EL (cell line): ENCODE measurements at regions not wholly inside any gene's neighbourhood (a gene's known extent, or its start where the extent isn't known, plus 50 kb on each side); places are given as distances from the start of the nearest gene placed in this dataset.
"Not testable (repeated sequence)": the region's sequence is repeated elsewhere in the genome, so short reads cannot be mapped to it uniquely, and the experiment has no call there.

ENCODE experiments used
- DNase-seq: peaks from one replicate; pipeline ENCODE4 v3.0.0-alpha.2; 2016

DNA sequence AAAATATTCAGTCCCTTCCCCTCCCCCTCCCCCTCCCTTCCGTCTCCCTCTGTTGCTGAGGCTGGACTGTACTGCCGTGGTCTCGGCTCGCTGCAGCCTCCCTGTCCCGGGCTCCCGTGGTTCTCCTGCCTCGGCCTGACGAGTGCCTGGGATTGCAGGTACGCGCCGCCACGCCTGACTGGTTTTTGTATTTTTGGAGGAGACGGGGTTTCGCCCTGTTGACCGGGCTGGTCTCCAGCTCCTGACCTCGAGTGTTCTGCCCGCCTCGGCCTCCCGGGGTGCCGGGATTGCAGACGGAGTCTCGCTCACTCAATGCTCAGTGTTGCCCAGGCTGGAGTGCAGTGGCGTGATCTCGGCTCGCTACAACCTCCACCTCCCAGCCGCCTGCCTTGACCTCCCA lies 135.5 kb upstream of the PROKR2 start:
- DNase-seq, result not testable (repeated sequence)

DNA sequence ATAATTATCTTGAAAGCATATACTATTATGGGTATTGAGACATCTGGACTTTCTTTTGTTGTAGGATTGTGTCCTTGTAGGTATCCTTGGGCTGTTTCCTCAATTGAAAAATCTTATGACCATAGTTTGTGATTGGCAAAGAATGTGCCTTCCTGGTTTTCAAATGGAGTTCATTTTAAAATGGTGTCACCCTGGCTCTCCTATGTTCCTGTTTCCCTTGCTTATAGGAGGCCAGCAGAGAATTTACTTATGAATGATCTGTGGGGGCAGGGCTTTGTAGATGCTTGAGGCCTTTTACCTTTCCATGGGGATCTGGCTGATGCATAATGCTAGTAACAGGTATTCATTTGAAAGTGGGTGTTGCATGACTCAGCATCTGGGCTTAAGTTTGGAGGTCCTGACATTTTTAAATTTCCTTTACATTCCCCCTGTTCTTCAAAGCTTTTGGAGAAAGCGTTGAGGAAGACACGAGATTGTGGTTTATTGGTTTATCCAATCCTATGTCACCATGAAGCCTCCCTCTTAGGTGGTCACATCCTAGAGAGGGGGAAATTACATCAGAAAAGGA lies 135.0 kb upstream of the PROKR2 start:
- no peak for DNase-seq

DNA sequence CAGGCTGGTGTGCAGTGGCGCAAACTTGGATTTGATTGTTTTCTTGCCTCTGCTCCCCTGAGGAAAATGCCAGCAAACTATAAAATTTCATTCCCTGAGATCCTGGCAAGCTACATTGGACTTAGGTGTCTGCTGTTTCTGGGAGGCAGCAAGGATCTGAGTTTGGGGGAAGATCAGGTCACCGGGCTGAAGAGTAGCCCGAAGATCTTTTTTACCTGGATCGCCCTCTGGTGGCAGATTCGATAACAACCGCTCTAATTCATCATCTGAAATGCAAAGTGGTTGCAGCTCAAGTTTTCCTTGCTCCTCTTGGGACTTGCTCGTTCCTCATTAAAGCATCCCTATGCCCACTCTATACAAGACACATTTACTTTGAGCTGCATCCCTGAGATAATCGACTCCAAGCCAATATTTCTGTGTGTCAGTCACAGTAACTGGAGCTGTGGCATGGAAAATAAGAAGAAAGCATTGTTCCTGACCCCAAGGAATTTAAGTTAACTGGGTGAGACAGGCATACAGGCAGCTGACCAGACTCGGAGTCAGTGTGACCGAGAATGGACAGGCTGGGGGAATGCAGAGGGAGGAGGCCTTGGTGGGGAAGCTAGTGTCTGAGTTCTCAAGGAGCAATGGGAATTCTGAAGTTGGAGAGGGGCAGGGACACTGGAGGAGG lies 131.8 kb upstream of the PROKR2 start:
- peak; percentile 40 for DNase-seq

DNA sequence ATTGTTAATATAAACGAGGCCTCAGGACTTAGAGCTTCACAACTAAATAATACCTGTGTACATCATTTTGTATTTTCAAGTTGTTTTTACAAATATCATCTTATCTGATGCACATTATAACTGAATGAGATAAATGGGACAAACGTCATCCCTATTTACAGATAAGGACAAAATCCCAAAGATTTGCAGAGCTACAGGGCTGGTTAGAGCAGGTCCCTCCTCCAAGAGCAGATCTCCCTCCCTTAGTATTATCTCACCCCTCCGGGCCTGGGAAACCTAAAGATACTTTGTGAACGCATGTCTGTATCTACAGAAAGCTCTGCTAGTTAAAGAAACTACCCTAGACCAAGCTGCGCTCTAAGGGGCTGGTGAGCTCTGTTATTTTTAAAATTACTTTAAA lies 130.4 kb upstream of the PROKR2 start:
- DNase-seq, result no peak

DNA sequence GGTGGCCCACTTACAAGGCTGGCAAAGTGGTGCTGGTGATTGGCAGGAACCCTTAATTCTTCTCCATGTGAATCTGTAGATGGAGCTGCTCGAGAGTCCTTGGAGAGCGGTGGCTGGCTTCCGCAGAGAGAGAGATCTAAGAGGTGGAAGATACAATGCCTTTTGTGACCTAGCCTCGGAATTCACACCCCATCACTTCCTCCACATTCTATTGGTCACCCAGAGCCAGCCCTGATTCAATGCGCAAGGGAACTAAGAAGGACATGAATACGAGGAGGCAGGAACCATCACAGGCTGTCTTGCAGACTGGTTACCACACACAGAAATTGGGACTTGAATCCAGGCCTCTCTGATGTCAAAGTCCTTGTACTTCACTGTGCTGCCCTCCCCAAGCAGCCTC lies 128.9 kb upstream of the PROKR2 start:
- DNase-seq, result no peak

DNA sequence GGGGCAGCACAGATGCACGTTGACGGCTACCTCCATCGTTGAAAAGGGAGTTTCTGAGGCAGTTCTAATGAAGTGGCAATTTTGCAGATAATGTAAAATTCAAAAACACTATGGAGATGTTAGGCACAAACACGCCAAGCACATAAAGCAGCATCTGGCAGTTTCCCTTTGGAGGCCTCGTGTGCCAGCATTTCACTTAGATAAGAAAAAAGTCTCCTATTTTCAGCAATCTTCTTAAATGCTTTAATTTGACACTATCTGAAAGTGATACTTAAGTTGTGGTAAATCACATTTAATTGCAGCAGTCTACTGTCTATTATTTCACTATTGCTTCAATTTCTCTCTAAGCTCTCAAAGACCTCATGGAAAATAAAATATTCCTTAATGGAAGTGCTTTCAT lies 125.3 kb upstream of the PROKR2 start:
- no peak for DNase-seq

DNA sequence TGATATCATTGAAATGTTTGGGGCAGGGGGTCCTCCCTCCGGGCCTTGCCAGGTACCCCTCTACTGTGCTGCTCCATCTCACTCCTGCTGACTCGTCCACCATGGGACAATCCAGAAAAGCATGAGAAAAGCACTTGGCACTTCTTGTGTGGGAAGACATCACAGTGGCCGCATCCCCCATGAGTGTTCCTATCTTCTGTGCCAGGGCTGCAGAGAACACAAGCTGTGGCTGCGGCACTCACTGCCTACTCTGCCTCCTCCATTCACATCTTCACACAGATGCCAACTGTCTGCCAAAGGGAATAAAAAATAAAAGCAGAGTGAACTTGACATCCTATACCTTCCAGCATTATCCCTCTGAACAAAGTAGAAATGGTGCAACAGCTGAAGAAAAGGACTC lies 117.4 kb upstream of the PROKR2 start:
- no peak for DNase-seq

DNA sequence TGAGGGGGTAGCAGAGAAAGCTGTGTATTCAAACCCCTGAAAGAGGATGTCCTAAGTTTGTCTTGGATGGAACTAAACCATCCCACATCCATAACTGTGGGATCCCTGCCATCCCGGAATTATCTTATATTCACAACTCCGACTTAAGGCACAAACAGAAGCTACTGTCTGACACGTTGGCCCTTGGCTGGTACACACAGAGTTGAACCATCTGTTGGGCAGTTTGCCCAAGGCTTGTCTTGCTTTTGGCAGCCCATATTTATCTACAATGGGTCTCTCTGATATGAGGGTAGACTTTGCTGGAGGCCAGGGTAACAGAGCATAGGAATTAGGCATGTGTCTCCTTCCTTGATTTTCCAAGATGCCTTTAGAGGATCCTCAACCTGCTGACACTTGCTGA lies 116.6 kb upstream of the PROKR2 start:
- no peak for DNase-seq

DNA sequence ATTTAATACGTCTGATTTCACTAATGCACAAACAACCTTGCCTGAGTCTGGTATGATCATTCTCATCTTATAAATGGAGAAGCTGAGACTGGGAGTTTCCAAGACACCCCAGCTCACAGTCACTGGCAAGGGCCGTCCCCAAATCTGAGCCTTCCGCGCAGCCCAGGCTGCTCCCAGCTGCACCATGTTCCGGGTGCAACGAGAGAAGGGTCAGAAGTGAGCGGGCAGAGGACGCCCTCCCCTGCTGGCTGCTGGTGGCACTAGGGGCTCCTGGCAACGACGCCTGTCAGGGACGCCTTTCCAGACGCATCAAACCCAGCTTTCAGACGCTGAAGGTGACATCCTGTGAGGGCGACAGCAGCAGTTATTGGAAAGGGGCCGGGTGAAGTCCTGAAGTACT lies 115.3 kb upstream of the PROKR2 start:
- no peak for DNase-seq

DNA sequence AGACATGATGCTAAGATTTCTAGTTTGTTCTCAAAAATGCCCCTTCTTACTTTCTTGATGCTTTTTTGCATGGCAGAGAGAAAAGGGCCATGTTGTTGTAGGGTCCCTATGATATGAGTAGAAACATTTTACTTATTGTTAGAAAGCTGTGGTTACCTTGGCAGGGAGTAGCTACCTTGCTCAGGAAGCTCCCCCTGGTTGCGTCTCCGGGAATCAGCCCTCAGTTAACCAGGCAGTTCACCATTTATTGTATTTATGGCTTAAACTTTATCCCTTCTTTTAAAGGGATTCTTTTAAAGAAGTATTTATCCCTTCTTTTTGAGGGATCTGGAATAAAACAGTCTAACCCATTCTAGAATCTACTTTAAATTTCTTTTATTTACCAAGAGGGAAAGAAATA lies 113.9 kb upstream of the PROKR2 start:
- DNase-seq, result no peak

DNA sequence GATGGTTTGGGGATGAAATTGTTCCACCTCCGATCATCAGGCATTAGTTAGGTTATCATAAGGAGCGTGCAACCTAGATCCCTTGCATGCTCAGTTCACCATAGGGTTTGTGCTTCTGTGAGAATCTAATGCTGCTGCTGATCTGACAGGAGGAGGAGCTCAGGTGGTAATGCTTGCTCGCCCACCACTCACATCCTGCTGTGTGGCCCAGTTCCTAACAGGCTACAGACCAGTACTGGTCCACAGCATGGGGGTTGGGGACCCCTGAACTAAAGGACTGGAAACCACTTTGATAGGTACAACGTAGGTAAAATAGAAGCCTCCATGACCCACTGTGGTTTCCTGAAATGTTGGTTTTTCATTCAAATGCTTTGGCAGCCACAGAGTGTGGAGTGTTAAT lies 109.3 kb upstream of the PROKR2 start:
- no peak for DNase-seq

DNA sequence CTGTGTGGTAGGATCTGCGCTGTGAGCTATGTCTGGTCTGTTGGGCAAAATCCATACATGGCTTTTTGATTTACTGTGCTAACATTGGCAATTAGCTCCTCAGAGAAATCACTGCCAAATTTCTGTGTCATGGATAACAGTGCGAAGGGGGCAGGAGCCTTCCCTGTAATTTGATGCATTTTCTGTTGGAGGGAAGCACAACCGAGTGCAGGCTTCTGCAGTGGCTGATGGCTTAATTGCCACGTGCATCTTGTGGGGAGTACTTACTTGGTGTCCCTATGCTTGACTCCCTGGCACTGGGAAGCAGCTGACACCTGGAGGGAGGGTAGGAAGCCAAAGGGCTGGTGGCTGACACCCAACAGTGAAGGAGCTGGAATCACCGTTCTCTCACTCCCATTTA lies 99.3 kb upstream of the PROKR2 start:
- no peak for DNase-seq

DNA sequence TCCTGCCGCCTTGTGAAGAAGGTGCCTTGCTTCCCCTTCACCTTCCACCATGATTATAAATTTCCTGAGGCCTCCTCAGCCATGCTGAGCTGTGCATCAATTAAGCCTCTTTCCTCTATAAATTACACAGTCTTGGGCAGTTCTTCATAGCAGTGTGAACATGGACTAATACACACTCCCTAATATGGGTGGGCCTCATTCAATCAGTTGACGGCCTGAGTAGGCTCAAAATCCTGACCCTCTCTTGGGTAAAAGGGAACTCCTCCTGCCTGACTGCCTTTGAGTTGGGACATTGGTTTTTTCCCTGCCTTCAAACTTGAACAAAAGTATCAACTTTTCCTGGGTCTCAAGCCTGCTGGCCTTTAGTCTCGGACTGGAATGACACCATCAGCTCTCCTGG lies 96.6 kb upstream of the PROKR2 start:
- DNase-seq, result no peak

DNA sequence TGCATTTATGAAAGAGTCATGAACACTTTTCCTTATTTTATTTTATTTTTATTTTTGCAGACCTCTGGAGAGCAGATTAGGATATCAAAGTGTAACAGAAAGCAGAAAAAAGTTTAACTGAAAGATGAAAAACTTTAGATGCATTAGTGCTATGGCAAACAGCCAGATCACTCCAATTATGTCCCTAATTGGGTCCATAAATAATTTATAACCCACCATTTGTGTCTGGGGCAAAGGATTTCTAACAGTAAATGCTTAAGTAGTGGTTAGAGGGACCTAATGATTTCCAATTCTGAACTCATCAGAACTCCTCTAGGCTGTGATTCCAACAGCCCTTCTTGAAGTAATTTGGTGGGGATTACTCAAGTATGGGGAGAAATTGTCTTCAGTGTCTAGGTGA lies 93.7 kb upstream of the PROKR2 start:
- no peak for DNase-seq

DNA sequence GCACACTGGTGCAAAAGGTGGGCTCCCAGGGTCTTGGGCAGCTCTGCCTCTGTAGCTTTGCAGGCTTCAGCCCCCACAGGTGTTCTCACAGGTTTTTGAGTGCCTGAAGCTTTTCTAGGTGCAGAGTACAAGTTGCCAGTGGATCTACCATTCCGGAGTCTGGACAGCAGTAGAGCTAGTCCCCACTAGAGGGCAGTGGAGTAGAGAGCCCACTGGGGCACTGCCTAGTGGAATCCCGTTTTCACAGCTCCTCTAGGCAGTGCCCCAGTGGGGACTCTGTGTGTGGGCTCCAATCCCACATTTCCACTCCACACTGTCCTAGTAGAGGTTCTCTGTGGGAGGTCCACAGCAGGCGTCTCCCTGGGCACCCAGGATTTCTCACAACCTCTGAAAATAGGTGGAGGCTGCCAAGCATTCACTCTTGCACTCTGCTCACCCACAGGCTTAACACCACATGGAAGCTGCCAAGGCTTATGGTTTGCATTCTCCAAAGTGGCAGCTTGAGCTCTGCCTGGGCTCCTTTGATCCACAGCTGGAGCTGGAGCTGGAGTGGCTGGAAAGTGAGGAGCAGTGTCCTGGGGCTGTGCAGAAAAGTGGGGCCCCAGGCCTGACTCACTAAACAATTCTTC lies 86.3 kb upstream of the PROKR2 start:
- DNase-seq, result peak; percentile 38

DNA sequence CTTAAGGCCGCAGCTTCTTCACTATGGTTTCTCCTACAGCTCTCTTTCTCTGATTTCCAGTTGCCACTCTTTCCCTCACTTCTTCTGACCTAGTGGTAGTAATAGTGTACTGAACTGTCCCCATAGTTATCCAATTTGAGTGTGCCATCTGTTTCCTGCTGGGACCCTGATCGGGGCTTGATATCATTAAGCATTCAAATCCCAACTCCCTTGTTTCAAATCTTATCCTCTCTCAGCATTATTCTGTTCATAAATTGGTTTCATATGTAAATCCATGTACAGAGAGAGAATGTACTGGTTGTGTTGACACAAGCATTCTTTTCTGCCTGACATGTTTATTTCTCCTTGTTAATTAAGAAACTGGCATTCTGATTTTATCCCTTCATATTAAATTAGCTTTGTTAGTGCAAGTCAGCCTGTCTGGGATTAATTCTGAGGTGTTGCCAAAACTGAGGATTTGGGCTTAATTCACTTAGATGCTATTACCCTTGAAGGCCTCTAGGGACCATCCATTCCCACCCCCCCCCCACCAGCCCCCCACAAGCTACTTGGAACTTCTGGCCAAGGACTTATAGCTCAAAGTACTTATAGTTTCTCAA lies 84.6 kb upstream of the PROKR2 start:
- no peak for DNase-seq

DNA sequence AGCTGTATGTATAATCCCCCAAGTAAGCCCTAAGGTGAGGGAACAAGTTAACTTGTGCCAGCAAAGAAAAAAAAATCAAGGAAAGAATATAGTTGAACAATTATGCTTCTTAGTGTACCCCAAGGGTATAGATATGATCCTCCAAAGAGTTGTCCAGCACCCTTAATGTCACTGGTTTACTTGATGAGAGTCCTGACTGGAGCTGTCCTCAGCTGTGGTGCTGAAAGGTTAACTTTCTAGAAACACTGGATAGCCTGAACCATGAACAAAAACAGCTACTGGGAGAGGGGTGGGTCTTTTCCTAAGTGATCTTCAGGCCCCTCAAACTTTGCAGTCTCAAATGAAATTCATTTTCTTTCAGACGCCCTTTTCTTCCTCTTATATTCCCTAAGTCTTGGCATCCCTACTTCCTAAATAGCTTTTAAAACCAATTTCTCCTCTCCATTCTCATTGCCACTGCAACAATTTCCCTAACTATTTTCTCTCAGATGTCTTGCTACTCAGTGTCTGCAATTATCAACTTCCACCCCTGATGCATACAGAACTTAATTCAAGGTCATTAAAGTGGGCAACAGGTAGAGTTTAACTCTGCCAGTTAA lies 83.5 kb upstream of the PROKR2 start:
- DNase-seq, result no peak

DNA sequence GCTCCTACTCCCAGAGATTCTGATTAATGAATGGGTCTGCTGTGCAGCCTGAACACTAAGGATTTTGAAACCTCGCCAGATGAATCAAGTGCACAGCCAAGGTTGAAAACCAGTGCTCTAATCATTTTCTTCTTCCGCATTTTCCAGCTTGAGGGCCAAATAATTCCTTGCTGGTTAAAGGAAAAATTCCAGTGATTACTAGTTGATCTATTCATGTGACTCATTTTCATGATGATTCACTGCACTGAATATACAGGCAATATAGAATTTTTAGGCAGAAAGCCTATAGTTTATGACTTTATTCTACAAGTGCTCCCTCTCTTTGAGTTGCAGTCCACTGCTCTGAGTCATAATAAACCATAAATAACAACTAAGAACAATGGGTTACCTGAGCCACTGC lies 80.6 kb upstream of the PROKR2 start:
- DNase-seq, result no peak

DNA sequence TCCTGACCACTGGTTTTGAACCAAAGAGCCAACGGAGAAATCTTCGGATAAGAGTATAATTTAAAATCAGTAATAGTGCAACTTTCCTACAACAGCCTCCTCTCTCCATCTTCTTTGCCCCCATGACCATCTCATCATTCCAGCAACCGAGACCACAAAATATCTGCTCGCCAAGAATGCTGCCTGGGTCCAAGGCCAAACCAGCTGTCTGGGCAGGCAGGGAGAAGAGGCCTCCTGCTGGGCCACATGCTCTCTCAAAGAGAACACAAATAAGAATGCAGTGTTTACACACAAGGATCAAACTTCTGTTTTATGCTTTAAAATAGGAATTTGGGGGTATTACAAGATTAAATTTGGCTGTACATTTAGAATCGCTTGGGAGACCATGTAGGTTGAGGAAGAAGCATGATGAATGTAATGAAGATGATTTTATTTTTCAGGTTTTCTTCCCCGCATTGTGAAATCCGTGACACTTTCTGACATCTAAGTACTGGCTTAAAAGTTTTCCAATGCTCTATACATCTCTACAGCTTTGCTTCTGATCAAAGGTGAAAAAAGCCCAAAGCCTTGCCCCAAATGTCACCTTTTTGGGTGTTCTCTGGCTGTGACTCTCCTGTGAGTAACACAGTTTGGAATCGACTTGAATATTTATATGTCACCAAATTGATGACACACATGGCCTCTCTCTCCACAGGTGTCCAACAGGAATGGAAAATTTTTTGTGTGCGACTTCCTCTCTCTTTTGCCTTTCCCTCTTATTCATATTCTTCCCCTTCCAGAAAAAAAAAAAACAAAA lies 79.4 kb upstream of the PROKR2 start:
- no peak for DNase-seq

DNA sequence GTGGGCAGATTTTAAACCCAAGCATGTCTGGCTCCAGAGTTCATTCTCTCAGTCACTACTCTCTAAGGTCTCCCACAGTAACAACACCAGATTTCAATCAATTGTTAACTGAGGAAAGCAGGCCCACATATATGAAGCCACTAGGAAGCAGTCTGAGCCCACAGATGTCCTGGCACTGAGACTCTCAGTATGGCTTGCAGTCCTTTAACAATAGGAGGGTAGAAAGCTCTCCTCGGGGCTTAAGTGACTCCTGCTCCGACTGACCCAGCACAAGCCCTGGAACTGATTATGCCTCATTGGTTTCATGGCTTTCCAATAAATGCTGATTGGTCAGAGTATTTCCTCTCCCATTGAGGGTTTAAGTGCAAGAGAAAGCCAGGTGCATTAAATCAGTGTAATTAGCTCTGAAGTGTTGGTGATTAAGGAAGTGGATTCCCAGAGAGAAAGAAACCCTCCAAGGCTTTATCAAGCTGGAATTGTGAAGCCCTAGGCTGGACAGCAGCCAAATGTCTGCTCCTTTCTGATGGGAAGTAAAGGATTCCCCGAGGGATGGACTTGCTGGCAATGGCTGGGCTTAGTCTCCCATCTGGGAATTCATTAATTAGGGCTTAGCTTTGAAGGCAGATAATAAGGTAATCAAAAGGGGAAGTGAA lies 76.6 kb upstream of the PROKR2 start:
- DNase-seq, result no peak

DNA sequence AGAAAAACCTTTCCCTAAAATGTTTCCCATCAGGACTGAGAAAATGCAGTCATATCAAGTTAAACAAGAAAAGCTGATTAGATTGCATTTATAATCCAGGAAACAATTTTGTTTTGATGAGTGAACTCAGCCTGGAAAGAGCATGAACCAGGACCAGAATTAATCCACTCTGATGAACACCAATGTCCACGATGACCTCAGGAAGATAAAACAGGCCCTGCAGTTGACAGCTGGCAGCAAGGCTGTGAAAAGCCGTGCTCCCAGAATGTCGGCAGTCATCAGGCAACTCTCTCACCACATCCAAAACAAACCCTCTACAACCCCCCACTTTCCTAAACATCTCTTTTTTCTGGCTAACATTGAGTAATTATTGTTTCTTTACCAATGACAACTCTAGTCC lies 74.0 kb upstream of the PROKR2 start:
- no peak for DNase-seq

DNA sequence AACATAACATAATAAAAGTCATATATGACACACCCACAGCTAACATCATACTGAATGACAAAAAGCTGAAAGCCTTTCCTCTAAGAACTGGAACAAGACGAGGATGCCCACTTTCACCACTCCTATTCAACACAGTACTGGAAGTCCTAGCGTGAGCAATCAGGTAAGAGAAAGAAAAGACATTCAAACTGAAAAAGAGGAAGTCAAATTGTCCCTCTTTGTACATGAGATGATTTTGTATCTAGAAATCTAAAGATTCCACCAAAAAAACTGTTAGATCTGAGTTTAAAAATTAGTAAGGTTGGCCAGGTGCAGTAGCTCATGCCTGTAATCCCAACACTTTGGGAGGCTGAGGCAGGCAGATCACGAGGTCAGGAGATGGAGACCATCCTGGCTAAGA lies 70.1 kb upstream of the PROKR2 start:
- not testable (repeated sequence) for DNase-seq

DNA sequence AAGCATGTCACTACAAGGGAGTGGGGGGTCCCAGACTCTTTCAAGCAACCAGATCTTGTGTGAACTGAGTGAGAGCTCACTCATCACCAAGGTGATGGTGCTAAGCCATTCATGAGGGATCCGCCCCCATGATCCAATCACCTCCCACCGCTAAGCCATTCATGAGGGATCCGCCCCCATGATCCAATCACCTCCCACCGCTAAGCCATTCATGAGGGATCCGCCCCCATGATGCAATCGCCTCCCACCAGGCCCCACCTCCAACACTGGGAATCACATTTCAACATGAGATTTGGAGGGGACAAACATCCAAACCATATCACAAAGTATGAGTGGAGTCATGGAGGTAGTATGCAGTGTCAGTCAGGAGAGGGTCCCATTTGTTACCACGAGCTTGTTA lies 64.8 kb upstream of the PROKR2 start:
- not testable (repeated sequence) for DNase-seq
